ENCODE measurements at regions not wholly inside any gene's neighbourhood (a gene's known extent, or its start where the extent isn't known, plus 50 kb on each side); places are given as distances from the start of the nearest gene placed in this dataset.

- DNase-seq (ENCODE audit: low read depth, low spot score), result no peak
Observed at GRCh38 chr6:163841733-163842132, 427.2 kb downstream of the QKI start.

GRCh38 chr6:163841326-163841725, 426.8 kb downstream of the QKI start:
- DNase-seq (ENCODE audit: low read depth, low spot score), result no peak

- DNase-seq (ENCODE audit: low read depth, low spot score), result no peak
Observed at GRCh38 chr6:163840880-163841279, 426.4 kb downstream of the QKI start.

GRCh38 chr6:163839296-163839695, 424.8 kb downstream of the QKI start:
- no peak for DNase-seq (ENCODE audit: low read depth, low spot score)

- no peak for DNase-seq (ENCODE audit: low read depth, low spot score)
Observed at GRCh38 chr6:163837691-163838431, 423.3 kb downstream of the QKI start.

- no peak for DNase-seq (ENCODE audit: low read depth, low spot score)
Observed at GRCh38 chr6:163836876-163837690, 422.6 kb downstream of the QKI start.

GRCh38 chr6:163835439-163836171, 421.1 kb downstream of the QKI start:
- no peak for DNase-seq (ENCODE audit: low read depth, low spot score)

DNA sequence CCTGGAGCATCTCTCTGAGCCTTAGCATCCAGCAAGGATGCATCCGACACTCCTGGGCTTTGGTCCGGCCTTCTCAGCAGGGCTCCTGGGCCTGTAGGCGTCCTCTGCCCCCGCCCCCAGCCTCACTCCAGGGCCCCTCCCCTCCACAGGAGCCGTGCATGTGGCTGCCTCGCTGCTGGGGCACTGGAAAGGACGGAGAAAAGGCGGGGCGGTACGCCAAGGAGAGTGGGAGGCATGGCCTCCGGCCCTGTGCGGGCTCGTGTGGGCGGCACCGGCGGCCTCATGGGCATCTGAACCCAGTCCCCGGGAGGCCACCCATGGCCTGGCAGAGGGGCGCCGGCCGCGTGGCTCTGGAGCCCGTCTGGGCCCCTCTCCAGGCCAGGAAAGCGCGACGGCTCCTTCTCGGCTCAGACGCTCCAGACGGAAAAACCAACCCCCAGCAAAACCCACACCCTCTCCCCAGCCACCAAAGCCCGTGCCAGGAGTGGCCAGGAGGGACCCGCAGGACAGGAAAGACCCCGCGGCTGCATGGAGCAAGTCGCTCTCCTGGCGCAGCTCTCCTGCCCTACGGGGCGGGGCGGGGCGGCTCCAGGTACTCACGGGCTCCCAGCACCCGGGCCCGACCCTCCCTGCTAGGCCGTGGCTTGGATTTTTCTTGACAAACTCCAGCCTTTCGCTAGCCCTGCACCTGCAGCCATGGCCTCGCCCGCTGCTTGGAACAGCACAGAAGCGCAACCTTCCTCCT, 419.9 kb downstream of the QKI start:
- no peak for DNase-seq (ENCODE audit: low read depth, low spot score)

DNA sequence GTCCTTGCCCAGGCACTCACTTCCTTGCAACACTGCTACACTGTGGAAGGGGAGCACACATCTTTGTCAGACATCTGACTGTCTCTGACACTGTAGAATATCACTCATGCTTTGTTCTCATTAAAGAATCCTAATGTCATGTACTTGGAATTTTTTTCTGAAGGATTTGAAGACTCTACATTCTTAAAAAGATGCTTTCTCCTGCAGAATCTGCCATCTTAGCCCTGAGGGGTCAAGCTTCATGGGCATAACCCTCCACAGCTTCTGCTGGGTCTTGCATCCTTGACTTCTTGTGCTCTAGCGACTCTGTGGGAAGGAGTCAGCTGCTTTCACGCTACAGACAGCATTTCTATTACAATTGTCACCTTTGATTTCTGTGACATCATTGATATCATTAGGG, 417.2 kb downstream of the QKI start:
- no peak for DNase-seq (ENCODE audit: low read depth, low spot score)

GRCh38 chr6:163830641-163831040, 416.1 kb downstream of the QKI start:
- no peak for DNase-seq (ENCODE audit: low read depth, low spot score)

DNA sequence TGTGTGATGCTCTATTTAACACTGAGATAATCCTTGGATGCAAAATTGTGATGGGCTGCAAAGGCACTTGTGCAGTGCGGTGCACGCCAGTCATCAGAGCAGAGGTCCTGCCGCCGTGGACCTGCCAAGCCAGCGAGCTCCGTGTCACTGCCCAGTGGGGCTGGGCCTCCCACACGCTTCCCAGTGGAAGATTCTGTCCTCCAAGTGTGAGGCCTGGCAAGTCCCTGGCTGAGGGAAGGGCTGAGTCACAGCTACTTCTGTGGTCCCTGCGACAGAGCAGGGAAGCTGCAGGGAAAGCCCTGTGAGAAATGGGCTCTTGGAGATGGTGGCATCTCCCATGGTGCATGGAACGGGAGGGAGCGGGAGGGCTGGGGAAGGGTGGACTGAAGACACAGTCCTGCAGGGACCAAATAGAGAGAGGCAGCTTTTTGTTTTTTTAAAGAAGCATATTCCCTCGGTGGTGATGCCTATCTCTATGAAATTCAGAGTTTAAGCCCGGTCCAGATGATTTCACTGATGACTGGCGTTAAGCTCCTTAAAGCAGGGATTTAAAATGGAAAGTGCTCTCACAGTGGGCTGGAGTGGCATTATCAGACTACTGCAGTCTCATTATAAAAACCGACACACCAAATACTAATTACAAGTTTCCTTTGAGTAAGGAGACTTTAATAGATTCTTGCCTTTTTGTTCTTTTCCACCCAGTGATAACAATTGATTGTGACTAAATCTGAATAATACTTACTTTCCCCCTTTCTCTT, 413.7 kb downstream of the QKI start:
- DNase-seq (ENCODE audit: low read depth, low spot score), result no peak

DNA sequence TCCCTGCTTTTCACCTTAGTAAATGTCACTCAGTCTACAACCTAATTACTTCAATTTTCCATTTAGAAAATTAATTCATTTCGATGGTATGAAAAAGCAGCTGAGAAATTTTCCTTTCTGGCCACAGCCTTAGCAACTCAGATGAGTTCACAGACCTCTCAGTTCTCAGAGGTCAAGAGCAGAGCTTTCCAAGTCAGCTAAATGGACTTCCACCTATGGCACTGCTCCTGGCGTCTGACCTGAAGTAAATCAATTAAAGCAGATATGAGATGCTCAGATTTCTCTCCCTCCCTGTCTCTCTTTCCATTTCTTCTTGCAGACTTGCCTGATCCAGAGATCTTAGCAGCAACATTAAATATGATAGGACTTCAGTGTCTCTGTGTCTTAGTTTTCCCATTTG, 412.6 kb downstream of the QKI start:
- DNase-seq (ENCODE audit: low read depth, low spot score), result no peak

DNA sequence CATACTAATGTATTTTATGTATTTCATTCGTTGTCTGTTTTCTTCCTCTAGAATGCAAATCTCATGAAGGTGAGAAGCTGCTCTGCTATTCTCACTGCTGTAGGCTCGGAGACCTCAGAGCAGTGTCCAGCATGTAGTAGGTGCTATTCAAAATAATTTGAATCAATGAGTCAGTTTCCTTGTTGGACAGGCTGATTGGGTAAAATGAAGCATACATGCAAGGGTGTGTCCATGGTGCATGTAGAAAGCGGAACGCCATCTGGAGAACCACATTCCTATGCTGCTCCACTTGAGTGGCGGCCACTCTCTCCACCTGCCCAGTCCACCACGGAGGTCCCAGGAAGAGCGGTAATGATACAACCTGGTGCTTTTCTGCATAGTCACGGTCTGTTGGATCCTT, 412.1 kb downstream of the QKI start:
- no peak for DNase-seq (ENCODE audit: low read depth, low spot score)

GRCh38 chr6:163825033-163825432, 410.5 kb downstream of the QKI start:
- DNase-seq (ENCODE audit: low read depth, low spot score), result no peak

DNA sequence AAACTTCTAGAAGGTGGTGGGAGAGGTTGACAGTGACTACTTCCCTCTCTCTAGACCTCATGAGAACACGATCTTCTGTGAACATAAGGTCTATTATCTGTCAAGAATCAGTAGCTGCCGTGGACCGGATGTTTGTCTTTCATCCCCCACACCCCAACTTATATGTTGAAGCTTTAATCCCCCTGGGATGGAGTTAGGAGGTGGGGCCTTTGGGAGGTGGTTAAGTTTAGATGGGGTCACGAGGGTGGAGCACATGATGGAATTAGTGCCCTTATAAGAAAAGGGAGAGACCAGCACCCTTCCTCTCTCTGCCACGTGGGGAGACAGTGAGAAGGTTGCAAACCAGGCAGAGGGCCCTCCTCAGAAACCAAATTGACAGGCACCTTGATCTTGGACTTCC, 409.1 kb downstream of the QKI start:
- no peak for DNase-seq (ENCODE audit: low read depth, low spot score)

DNA sequence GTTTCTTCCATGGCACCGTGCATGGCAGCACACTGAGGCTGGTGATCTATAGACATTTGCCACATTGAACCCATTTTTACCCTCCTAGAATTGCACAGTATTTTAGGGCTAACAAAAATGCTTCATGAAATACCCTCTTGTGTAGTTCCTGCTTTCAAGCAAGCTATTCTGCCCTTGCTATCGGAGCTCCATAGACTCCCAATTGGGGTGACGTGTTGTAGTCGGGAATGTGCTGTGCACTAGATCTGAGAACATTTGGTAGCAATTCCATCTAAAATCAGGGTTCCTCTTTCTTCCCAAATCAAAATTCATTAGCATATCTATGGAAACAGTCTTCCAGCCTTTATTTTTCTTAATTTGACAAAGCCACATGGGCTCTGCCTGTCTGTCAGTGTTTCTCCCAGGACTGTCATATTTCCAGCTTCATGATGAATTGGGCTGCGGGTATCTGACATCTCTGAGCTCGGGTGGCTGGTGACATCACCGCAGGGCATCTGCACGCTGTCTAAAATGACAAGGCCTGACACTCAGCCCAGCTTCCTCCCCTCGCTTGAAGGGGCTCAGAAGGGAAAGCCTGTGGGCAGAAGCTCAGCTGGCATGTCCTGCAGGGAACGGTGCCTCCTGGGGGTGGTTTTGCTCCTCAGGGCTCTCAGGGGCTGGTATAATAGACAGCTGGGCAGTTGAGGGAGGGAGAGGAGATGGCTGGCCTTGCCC, 406.4 kb downstream of the QKI start:
- DNase-seq (ENCODE audit: low read depth, low spot score), result no peak

- no peak for DNase-seq (ENCODE audit: low read depth, low spot score)
Observed at GRCh38 chr6:163820171-163820570, 405.7 kb downstream of the QKI start.

GRCh38 chr6:163818719-163819118, 404.2 kb downstream of the QKI start:
- no peak for DNase-seq (ENCODE audit: low read depth, low spot score)

GRCh38 chr6:163816441-163816840, 401.9 kb downstream of the QKI start:
- DNase-seq (ENCODE audit: low read depth, low spot score), result no peak

GRCh38 chr6:163815796-163816195, 401.3 kb downstream of the QKI start:
- DNase-seq (ENCODE audit: low read depth, low spot score), result no peak
